MCF 10A (cell line): ENCODE measurements at regions not wholly inside any gene's neighbourhood (a gene's known extent, or its start where the extent isn't known, plus 50 kb on each side); places are given as distances from the start of the nearest gene placed in this dataset.

ENCODE experiments used
- BruUV-seq: library from RNA; stranded (reverse); fragments of 400-500 nt; replicated peaks from 2 replicates; lab custom pipeline; 2021; lab: Mats Ljungman, UMichigan
- CTCF ChIA-PET: fragments of 300-600 bp; sonication (Branson Sonifier 250); formaldehyde crosslinking; extraction: SDS; loops from one replicate; lab custom pipeline; 2021; ENCODE audit warnings: antibody characterized with exemption, inconsistent platforms; lab: Yijun Ruan, JAX
- POLR2A ChIA-PET: fragments of 300-600, 350-650 bp; sonication (Branson Sonifier 250); formaldehyde crosslinking; extraction: SDS; loops from one replicate; lab custom pipeline; 2020; ENCODE audit warnings: antibody characterized with exemption, inconsistent platforms; lab: Yijun Ruan, JAX
- DNase-seq: peaks from one replicate; pipeline ENCODE4 v3.0.0-alpha.2; 2018; ENCODE audit not compliant: unreplicated experiment
- H3K27ac Mint-ChIP-seq: one replicate; pipeline ENCODE4 v1.8.0; 2022; ENCODE audit warnings: mild to moderate bottlenecking, low read depth, mixed read lengths; ENCODE audit not compliant: unreplicated experiment
- H3K27me3 Mint-ChIP-seq: one replicate; pipeline ENCODE4 v1.8.0; 2022; ENCODE audit warnings: mixed read lengths; ENCODE audit not compliant: insufficient read depth, unreplicated experiment
- H3K36me3 Mint-ChIP-seq: one replicate; pipeline ENCODE4 v1.8.0; 2022; ENCODE audit warnings: mild to moderate bottlenecking, moderate library complexity, mixed read lengths; ENCODE audit not compliant: insufficient read depth, unreplicated experiment
- H3K4me1 Mint-ChIP-seq: one replicate; pipeline ENCODE4 v1.8.0; 2022; ENCODE audit warnings: mixed read lengths; ENCODE audit not compliant: insufficient read depth, unreplicated experiment
- H3K4me3 Mint-ChIP-seq: one replicate; pipeline ENCODE4 v1.8.0; 2022; ENCODE audit warnings: mild to moderate bottlenecking, moderate library complexity, mixed read lengths; ENCODE audit not compliant: unreplicated experiment
- H3K9me3 Mint-ChIP-seq: one replicate; pipeline ENCODE4 v1.8.0; 2022; ENCODE audit warnings: mixed read lengths; ENCODE audit not compliant: unreplicated experiment
- intact Hi-C: fragments of 100-400 bp; cut with micrococcal nuclease; formaldehyde crosslinking; loops from 2 replicates; pipeline ENCODE4 v1.14.1; 2022
- TF ChIP-seq, protein P1 (sequence below): fragments of 200-600 bp; IDR thresholded peaks from one replicate; pipeline ENCODE4 v1.8.0; 2022; ENCODE audit warnings: antibody characterized with exemption, mild to moderate bottlenecking; ENCODE audit not compliant: unreplicated experiment

DNA sequence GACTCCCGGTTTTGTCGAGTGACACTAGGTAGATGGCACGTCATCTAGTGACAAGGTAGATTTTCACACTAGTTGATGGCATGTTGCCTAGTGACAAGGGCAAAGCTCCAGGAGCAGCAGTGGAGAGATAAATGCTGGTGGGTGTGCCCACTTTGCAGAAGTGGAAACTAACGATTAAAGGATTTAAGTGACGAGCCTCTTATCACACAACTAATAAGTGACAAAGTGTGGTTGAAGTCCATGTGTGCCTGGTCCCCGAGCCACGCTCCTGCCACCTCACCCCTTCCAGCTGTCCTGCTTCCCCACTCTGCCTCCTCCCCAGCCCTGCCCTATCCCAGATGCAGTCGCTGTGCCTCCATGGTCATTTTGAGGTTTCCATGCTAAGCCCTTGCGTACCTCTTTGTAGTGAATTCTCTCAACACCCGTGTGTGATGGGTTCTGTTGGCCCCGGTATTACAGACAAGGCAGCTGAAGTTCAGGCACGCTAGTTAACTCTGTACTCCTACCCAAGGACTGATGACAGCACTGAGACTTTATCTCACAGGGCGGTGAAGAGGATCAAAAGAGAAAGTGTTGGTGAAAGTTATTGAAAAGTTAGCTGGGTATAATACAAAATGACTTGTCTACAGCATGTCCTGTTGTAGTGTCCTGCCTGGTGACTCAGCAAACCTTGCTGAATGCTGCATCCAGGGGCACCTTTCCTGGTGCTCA, 113.4 kb upstream of the GLI2 start:
- intact Hi-C loops, result no loop called here
- no peak for DNase-seq
- TF ChIP-seq, protein P1, sequence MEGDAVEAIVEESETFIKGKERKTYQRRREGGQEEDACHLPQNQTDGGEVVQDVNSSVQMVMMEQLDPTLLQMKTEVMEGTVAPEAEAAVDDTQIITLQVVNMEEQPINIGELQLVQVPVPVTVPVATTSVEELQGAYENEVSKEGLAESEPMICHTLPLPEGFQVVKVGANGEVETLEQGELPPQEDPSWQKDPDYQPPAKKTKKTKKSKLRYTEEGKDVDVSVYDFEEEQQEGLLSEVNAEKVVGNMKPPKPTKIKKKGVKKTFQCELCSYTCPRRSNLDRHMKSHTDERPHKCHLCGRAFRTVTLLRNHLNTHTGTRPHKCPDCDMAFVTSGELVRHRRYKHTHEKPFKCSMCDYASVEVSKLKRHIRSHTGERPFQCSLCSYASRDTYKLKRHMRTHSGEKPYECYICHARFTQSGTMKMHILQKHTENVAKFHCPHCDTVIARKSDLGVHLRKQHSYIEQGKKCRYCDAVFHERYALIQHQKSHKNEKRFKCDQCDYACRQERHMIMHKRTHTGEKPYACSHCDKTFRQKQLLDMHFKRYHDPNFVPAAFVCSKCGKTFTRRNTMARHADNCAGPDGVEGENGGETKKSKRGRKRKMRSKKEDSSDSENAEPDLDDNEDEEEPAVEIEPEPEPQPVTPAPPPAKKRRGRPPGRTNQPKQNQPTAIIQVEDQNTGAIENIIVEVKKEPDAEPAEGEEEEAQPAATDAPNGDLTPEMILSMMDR, result no peak
- Mint-ChIP-seq H3K4me3 (no peak overlapping the region), H3K4me1 (peaks cover 36% of the 10 kb centered on the region), H3K9me3 (no peaks in the 10 kb centered on the region), H3K27ac (no peak overlapping the region), H3K27me3 (no peaks in the 10 kb centered on the region), H3K36me3 (no peaks in the 10 kb centered on the region)
- CTCF ChIA-PET, result interaction anchor here (1.3 kb wide), 1 partner anchor 58 kb away, joined by 5 read pairs; no protein-coding TSS in a partner anchor
- POLR2A ChIA-PET, result no interaction called here
- no TSS peak for BruUV-seq

DNA sequence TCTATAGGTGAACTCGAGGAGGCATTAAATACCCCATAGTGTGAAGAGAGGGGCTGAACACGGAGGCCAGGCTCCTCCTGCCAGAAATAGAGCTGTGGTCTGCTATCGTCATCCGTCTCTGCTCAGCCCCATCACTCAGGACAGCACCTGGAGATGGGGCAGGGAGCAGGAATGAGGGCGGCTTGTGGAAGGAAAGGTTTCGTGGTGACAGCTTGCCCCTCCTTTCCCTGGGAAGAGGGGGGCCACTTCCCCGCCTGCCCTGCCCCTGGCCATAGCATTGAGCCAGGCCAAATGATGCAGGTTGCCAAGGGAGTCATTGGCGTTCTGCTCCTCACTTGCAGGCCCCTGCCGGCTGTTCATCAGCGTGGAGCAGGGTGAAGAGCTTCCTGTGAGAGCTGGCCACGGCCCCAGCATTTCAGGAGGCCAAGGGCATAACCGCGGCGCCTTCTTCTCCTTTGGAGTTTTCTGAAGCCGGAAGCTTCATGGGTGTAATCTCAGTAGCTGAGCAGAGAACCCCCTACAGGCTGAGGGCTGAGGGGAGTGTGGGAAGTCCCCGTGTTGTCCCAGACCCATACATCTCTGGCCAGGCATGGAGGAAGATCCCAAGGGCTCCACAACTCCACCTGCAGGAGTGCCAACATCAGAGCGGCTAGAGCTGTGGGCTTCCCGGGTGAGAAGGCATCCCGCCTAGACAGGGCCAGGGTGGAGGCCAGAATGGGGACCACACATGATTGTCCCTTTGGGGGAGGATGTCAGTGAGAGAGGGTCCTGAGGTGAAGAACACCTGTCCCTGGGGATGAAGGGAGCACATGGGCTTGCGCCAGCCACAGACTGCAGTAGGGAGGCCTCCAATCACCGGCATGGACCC, 112.5 kb upstream of the GLI2 start:
- Mint-ChIP-seq H3K9me3 (no peaks in the 10 kb centered on the region), H3K4me3 (no peak overlapping the region), H3K27me3 (no peaks in the 10 kb centered on the region), H3K27ac (no peak overlapping the region), H3K36me3 (no peaks in the 10 kb centered on the region), H3K4me1 (peaks cover 36% of the 10 kb centered on the region)
- intact Hi-C loops, result no loop called here
- ChIA-PET CTCF (interaction anchor here (1.3 kb wide), 1 partner anchor 58 kb away, joined by 5 read pairs; no protein-coding TSS in a partner anchor), POLR2A (no interaction called here)
- TF ChIP-seq, protein P1, result no peak
- BruUV-seq, result no TSS peak
- no peak for DNase-seq

DNA sequence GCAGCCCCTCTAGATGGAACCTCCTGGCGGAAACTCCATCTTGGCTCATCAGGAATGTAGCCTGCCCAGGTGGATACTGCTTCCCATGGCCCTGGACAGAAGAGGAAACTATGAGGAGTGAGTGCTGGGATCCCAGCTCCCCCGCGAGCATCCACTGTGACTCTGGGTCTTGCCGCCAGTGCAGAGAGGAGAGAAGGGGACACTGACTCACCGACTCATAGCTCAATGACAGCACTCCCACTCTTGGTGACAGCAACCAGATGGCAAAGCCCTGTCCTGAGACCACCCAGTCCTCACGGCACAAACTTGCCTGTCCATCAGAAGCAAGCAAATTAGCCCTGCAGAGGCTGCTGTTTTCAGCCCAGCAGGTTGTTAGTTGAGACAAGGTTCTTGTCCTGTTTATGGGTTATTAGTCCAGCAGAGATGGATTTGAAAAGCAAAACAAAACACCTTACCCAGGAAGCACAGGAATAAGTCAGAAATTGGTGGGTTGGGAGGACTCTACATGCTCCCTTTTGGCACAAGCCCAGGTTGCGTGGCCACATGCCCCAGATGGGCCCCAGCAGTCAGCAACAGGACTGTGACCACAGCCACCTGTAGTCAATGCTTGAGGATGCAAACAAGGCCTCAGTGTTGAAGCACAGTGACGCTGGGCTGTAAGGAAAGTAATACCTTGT, 111.5 kb upstream of the GLI2 start:
- intact Hi-C loops, result no loop called here
- Mint-ChIP-seq H3K27ac (peak overlapping the region; percentile 55), H3K36me3 (no peaks in the 10 kb centered on the region), H3K4me3 (no peak overlapping the region), H3K9me3 (peaks cover 8% of the 10 kb centered on the region), H3K27me3 (no peaks in the 10 kb centered on the region), H3K4me1 (peaks cover 36% of the 10 kb centered on the region)
- DNase-seq, result no peak
- BruUV-seq, result no TSS peak
- ChIA-PET CTCF (interaction anchor here (0.6 to 1.3 kb wide), 3 partner anchors 11 to 57 kb away, joined by 3 to 5 read pairs (median 3); no protein-coding TSS in a partner anchor), POLR2A (interaction anchor here (0.6 kb wide), 1 partner anchor 567 kb away, joined by 4 read pairs; no protein-coding TSS in a partner anchor)
- TF ChIP-seq, protein P1, result no peak
